Islet precursor cell (in vitro differentiated cells): ENCODE measurements at regions not wholly inside any gene's neighbourhood (a gene's known extent, or its start where the extent isn't known, plus 50 kb on each side); places are given as distances from the start of the nearest gene placed in this dataset.

ENCODE experiments used
- DNase-seq: peaks from one replicate; pipeline ENCODE4 v3.0.0-alpha.2; 2018

DNA sequence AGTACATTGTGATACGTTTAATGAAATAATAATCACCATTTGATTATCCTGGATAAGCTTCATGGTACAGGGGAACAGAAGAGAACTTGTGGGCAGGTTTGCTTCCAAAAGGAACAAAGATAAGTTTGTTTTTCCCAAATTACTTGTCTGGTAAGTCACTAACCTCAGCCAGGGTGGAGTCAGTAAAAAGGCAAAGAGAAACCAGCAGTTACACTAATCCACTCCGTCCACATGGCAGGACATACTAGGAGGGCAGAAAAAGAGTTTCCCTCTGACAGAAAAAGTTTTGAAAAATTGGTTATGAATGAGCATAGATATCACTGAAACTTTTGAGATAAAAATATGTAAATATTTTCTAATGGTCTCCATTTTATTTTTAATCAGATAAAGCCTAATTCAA lies 285.9 kb downstream of the IL15 start:
- no peak for DNase-seq

DNA sequence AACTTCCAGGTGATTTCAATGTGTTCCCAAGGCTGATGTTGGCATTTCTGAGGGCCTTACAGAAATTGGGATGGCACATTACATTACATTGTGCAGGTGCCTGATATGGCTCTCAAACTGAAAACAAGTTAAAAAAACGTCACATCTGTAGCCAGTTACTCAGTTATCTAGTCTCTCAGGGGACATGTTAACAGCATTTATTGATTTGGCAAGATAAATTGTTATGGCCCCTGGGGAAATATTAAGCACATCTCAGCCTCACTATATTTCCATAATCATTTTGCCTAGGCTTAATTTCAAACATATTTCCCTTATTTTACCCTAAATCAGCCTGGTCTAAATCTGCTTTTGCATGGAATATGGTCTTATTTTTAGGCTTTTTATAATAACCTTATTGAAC lies 290.0 kb downstream of the IL15 start:
- DNase-seq = no peak

- DNase-seq = no peak
These were observed 296.1 kb downstream of the IL15 start for GRCh38 chr4:141932490-141932889.

DNA sequence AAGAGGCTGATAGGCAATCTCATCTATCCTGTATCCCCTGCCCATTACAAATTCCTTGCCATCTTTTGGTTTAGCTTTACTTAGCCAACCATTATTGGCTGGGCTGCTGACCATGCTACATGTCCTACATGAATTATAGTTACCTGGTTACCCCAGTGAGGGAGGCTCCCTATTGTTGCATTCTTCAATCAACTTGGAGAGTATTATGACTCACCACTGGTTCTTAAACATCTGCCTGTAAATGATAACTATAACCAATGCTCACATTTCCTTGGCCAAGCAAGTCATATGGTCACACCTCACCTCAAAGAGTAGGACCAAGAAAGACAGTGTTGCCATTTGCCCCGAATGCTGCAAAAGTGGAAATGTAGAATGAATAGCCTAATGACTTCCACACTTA lies 297.6 kb downstream of the IL15 start:
- no peak for DNase-seq

DNA sequence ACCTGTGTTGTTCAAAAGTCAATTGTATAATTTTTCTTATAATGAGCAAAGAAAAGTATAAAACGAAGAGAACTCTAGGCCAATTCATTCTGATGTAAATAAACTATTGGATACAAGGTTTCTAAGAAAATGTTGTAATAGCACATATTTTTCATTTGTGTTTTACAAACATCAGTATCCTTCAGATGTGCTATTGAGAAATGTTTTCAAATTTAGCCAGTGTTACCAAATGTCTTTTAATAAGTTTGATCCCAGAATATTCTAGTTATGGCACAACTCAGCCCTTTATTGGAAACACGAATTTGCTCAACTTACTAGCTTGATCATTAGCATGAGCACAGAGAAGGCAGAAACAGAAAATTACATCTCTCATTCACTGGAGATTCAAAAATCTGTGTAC lies 319.3 kb downstream of the IL15 start:
- DNase-seq = no peak

GRCh38 chr4:141957416-141957815 lies 321.0 kb downstream of the IL15 start:
- DNase-seq = no peak

GRCh38 chr4:141962486-141962885 lies 326.1 kb downstream of the IL15 start:
- no peak for DNase-seq

GRCh38 chr4:141971869-141972268 lies 335.5 kb downstream of the IL15 start:
- DNase-seq = no peak

- no peak for DNase-seq
These were observed 336.6 kb downstream of the IL15 start for GRCh38 chr4:141972950-141973349.
